Thyroid gland (tissue), 4 donors: ENCODE measurements at regions not wholly inside any gene's neighbourhood (a gene's known extent, or its start where the extent isn't known, plus 50 kb on each side); places are given as distances from the start of the nearest gene placed in this dataset.

Experiments
- POLR2A ChIP-seq, 2 donors: fragments of 450-650 bp; IDR thresholded peaks; one replicate each; pipeline ENCODE4 v1.6.1; 2017; ENCODE audit warnings: antibody characterized with exemption in 2 of 2, mild to moderate bottlenecking in 2 of 2, moderate library complexity in 1 of 2
- TF ChIP-seq, protein P1 (sequence below), 6 experiments: fragments of 200-600 bp in 3 of 6; fragments of 450-650 bp in 3 of 6; sonication (generic) in 3 of 6; IDR thresholded peaks; one replicate each; pipeline ENCODE4 v1.5.1; 2016 to 2019; ENCODE audit warnings: antibody characterized with exemption in 6 of 6, mild to moderate bottlenecking in 2 of 6, inconsistent platforms in 1 of 6, moderate library complexity in 1 of 6

DNA sequence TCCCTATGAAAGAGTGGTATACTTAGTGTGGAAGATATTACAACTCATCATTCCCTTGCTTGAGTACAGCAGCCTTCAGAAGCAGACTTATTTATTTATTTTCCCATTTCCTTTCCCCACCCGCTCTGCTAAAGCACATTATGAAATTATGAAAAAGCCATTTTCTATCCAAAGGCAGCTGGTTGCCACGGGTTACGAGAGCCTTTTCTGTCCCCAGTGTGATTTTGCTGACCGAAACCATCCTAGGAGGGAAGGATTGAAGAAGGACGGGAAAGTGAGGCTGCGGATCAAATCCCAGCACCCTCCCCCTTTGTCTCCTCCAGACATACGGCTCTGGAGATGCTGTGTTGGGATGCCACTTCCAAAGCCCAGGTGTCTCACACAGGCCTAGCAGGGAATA is 246.9 kb downstream of the TLR4 start:
- TF ChIP-seq, protein P1, sequence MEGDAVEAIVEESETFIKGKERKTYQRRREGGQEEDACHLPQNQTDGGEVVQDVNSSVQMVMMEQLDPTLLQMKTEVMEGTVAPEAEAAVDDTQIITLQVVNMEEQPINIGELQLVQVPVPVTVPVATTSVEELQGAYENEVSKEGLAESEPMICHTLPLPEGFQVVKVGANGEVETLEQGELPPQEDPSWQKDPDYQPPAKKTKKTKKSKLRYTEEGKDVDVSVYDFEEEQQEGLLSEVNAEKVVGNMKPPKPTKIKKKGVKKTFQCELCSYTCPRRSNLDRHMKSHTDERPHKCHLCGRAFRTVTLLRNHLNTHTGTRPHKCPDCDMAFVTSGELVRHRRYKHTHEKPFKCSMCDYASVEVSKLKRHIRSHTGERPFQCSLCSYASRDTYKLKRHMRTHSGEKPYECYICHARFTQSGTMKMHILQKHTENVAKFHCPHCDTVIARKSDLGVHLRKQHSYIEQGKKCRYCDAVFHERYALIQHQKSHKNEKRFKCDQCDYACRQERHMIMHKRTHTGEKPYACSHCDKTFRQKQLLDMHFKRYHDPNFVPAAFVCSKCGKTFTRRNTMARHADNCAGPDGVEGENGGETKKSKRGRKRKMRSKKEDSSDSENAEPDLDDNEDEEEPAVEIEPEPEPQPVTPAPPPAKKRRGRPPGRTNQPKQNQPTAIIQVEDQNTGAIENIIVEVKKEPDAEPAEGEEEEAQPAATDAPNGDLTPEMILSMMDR (IDR thresholded peaks at IDR 0.05) = no peak
- no peak for TF ChIP-seq POLR2A (IDR thresholded peaks at IDR 0.05)
